Heart left ventricle (tissue), 13 donors: ENCODE measurements at regions not wholly inside any gene's neighbourhood (a gene's known extent, or its start where the extent isn't known, plus 50 kb on each side); places are given as distances from the start of the nearest gene placed in this dataset.

Experiments used
- POLR2A ChIP-seq, 2 donors: fragments of 450-650 bp; IDR thresholded peaks; one replicate each; pipeline ENCODE4 v1.6.1; 2017; ENCODE audit warnings: antibody characterized with exemption in 2 of 2, mild to moderate bottlenecking in 2 of 2, moderate library complexity in 2 of 2
- TF ChIP-seq, protein P1 (sequence below), 12 donors: fragments of 200-600 bp; sonication (generic) in 4 of 12; IDR thresholded peaks; one replicate each; pipeline versions ENCODE4 v1.5.0 to v1.8.0; 2018 to 2022; ENCODE audit warnings: antibody characterized with exemption in 12 of 12, mild to moderate bottlenecking in 5 of 12
- donor health status: ischemic (EF 13 %, LVEDD 7.1; RV severe dilation, severe dysfunction).
- donor health status: DM: no; HTN: yes; CAD: no.
- donor health status: DM: no; HTN: no; CAD: no.
- donor health status: ischemic (EF 25% LVEDD 6.9; RV normal size, moderate dysfunction).
- donor health status: ischemic (EF 25% LVEDD 5.7; RV mildly dilated, moderate dysfunction).
- donor health status: ischemic (EF 35%, LVEDD 5.7; RV mildly dilated, moderate dysfunction).
- donor health status: nonischemic (EF 11% LVEDD 7.7; RV severe dilation, severe dysfunction).
- donor health status: DM: yes; HTN: yes; CAD: no.
- donor health status: PGD.
- donor health status: ischemic (EF 29% LVEDD 5.4; RV normal size, mild dysfunction).
- donor health status: nonischemic (EF 23%, LVEDD 6.1; RV moderate dilation, normal function).

DNA sequence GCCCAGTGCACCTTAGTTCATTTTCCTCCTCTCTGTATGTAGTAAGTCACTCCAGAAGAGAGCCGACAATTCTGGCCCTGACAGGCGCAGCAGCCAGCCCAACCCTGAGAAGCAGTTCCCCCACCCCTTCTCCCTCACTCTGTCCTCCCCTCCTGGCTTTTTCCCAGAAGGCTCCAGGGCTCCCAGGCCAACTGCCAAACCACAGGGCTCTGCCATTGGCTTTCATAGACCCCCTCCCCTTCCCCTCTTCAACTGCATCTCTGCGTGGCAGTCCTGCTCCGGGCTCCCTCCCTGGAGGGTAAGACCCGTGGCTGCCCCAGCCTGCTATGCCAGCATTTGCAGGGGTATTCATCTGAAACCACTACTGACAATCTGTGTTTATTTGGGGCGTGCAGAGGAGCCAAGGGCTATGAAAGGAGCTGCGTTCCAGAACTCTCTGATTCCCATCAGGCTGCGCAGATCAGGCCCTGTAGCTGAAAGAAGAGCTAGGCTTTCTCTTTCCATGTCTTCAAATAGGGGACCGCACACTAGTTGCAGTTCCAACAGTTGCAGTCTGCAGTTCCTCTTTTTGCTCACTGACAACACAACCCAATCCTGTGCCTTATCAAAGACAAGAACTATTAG lies 388.6 kb upstream of the TNP1 start:
- no peak for TF ChIP-seq POLR2A (IDR thresholded peaks at IDR 0.05)
- TF ChIP-seq, protein P1, sequence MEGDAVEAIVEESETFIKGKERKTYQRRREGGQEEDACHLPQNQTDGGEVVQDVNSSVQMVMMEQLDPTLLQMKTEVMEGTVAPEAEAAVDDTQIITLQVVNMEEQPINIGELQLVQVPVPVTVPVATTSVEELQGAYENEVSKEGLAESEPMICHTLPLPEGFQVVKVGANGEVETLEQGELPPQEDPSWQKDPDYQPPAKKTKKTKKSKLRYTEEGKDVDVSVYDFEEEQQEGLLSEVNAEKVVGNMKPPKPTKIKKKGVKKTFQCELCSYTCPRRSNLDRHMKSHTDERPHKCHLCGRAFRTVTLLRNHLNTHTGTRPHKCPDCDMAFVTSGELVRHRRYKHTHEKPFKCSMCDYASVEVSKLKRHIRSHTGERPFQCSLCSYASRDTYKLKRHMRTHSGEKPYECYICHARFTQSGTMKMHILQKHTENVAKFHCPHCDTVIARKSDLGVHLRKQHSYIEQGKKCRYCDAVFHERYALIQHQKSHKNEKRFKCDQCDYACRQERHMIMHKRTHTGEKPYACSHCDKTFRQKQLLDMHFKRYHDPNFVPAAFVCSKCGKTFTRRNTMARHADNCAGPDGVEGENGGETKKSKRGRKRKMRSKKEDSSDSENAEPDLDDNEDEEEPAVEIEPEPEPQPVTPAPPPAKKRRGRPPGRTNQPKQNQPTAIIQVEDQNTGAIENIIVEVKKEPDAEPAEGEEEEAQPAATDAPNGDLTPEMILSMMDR (IDR thresholded peaks at IDR 0.05) = no peak
